ENCODE measurements at regions not wholly inside any gene's neighbourhood (a gene's known extent, or its start where the extent isn't known, plus 50 kb on each side); places are given as distances from the start of the nearest gene placed in this dataset.
"Not testable (repeated sequence)": the region's sequence is repeated elsewhere in the genome, so short reads cannot be mapped to it uniquely, and the experiment has no call there.

DNA sequence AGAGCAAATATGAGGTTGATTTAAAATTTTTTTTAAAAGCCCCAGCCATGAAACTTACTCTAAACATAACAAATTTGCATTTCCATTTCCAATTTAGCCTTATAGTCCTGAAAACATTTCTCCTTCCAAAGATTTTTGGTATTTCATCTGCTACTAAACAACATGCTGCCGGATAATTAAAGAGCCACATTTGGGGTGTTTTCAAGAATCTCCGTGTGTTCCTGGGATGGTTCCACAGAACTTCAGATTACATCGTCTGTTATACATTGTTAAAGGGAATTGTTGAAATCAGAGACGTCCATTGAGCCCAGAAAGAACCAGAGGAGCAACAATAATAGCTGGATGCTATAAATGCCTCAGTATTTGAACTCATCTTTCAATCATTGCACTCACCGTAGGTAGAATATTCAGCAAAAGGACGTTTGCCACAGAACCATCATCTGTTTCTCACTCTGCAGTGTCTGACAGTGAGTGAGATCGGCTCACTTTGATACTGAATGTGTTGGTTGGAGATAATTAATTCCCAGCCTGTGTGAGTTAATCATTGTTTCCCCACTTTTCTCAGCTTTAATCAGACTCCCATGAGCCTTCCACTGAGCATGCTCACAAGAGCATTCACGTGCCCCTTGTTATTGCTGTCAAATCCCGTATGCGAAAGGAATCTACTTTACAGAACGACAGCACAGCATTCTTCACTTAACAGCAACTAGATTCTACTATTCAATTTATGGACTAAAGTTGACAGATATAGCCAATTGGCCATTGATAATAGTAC, 128.4 kb upstream of the PALS2 start:
- H3K36me3 Mint-ChIP-seq = no peaks in the 10 kb centered on the region
- no peaks in the 10 kb centered on the region for H3K9me3 ChIP-seq
- CTCF ChIA-PET = interaction anchor here in 1 of 2 donors (0.7 kb wide), 1 partner anchor 158 kb away, joined by 3 read pairs; no protein-coding TSS in a partner anchor
- no peak for DNase-seq
- no peaks in the 10 kb centered on the region for H3K36me3 ChIP-seq (ENCODE audit: control insufficient read depth in 2 of 2, extremely low read depth in 1 of 2, insufficient read depth in 1 of 2, low read length in 1 of 2)
- H3K4me1 Mint-ChIP-seq = peaks cover 0 to 16% (median 2%) of the 10 kb centered on the region in 3 donors
- H3K27me3 Mint-ChIP-seq = peaks cover 0 to 13% of the 10 kb centered on the region in 2 donors
- H3K27ac Mint-ChIP-seq = no peak overlapping the region
- no peak overlapping the region for H3K4me3 Mint-ChIP-seq
- no peak overlapping the region for H3K4me3 ChIP-seq (ENCODE audit: control insufficient read depth in 1 of 2, extremely low read depth in 1 of 2, low read length in 1 of 2)
- H3K9me3 Mint-ChIP-seq = no peaks in the 10 kb centered on the region
- no peak for ATAC-seq (replicated peaks in 1 of 4)
- no peaks in the 10 kb centered on the region for H3K27me3 ChIP-seq (replicated peaks in 1 of 2; ENCODE audit: control insufficient read depth in 2 of 2, extremely low read depth in 1 of 2, insufficient read depth in 2 of 2, low read length in 1 of 2)
- 89% methylated on average over 5 of the region's 11 CpGs for WGBS (ENCODE audit: insufficient coverage)
- H3K27ac ChIP-seq (ENCODE audit: low read length) = no peak overlapping the region
- H3K4me1 ChIP-seq (ENCODE audit: control insufficient read depth in 1 of 2, extremely low read depth in 1 of 2, insufficient read depth in 2 of 2, low read length in 2 of 2) = peaks cover 4 to 5% of the 10 kb centered on the region in 2 experiments
- POLR2A ChIA-PET = no interaction called here

DNA sequence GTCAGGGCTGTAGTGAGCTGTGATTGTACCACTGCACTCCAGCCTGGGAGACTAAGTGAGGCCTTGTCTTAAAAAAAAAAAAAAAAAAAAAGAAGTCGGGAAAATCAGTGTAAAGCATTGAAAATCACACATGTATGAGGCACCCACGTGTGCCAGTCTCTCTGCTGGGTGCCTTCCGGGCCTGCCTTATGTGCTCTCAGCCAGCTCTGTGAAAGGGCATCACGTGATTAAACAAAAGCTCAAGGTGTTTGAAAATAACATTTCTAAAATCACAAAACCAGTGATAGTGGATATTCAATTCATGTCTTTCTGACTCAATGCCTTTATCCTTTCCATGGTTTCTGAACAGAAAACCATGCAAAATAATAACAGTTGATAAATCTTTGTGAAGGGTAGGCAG, 125.2 kb upstream of the PALS2 start:
- H3K4me1 Mint-ChIP-seq = peaks cover 0 to 3% (median 0%) of the 10 kb centered on the region in 3 donors
- Histone ChIP-seq H3K4me3 (ENCODE audit: control insufficient read depth in 1 of 2, extremely low read depth in 1 of 2, low read length in 1 of 2) (no peak overlapping the region), H3K9me3 (no peaks in the 10 kb centered on the region), H3K36me3 (ENCODE audit: control insufficient read depth in 2 of 2, extremely low read depth in 1 of 2, insufficient read depth in 1 of 2, low read length in 1 of 2) (no peaks in the 10 kb centered on the region), H3K27me3 (replicated peaks in 1 of 2; ENCODE audit: control insufficient read depth in 2 of 2, extremely low read depth in 1 of 2, insufficient read depth in 2 of 2, low read length in 1 of 2) (peaks cover 0 to 2% of the 10 kb centered on the region in 2 experiments), H3K4me1 (ENCODE audit: control insufficient read depth in 1 of 2, extremely low read depth in 1 of 2, insufficient read depth in 2 of 2, low read length in 2 of 2) (no peaks in the 10 kb centered on the region), H3K27ac (ENCODE audit: low read length) (no peak overlapping the region)
- CTCF ChIA-PET = no interaction called here
- no peaks in the 10 kb centered on the region for H3K36me3 Mint-ChIP-seq
- no peak for ATAC-seq (replicated peaks in 1 of 4)
- H3K27me3 Mint-ChIP-seq = peaks cover 4 to 13% of the 10 kb centered on the region in 2 donors
- WGBS (ENCODE audit: insufficient coverage) = 83% methylated on average over 2 of the region's 4 CpGs
- POLR2A ChIA-PET = no interaction called here
- DNase-seq = no peak
- H3K4me3 Mint-ChIP-seq = no peak overlapping the region
- no peaks in the 10 kb centered on the region for H3K9me3 Mint-ChIP-seq
- H3K27ac Mint-ChIP-seq = no peak overlapping the region

DNA sequence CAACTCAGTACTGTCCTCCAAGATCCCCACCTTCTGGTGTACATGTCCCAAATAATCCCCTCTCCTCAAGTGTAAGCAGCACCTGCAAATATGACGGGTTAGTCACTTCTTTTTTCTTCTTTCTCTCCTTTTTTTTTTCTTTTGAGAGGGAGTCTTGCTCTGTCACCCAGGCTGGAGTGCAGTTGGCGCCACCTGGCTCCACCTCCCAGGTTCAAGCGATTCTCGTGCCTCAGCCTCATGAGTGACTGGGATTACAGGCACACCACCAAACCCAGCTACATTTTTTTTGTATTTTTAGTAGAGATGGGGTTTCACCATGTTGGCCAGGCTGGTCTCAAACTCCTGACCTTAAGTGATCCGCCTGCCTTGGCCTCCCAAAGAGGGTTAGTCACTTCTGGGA, 123.8 kb upstream of the PALS2 start:
- H3K36me3 Mint-ChIP-seq; H3K27ac ChIP-seq (ENCODE audit: low read length); H3K36me3 ChIP-seq (ENCODE audit: control insufficient read depth in 2 of 2, extremely low read depth in 1 of 2, insufficient read depth in 1 of 2, low read length in 1 of 2); H3K4me3 Mint-ChIP-seq; ATAC-seq (replicated peaks in 1 of 4); DNase-seq; POLR2A ChIA-PET; H3K9me3 ChIP-seq; CTCF ChIA-PET; H3K4me1 ChIP-seq (ENCODE audit: control insufficient read depth in 1 of 2, extremely low read depth in 1 of 2, insufficient read depth in 2 of 2, low read length in 2 of 2); H3K4me1 Mint-ChIP-seq; H3K27me3 ChIP-seq (replicated peaks in 1 of 2; ENCODE audit: control insufficient read depth in 2 of 2, extremely low read depth in 1 of 2, insufficient read depth in 2 of 2, low read length in 1 of 2); H3K9me3 Mint-ChIP-seq; H3K4me3 ChIP-seq (ENCODE audit: control insufficient read depth in 1 of 2, extremely low read depth in 1 of 2, low read length in 1 of 2); H3K27ac Mint-ChIP-seq: not testable (repeated sequence)
- WGBS (ENCODE audit: insufficient coverage) = 60% methylated on average over 1 of the region's 5 CpGs
- peaks cover 7 to 13% of the 10 kb centered on the region in 2 donors for H3K27me3 Mint-ChIP-seq

DNA sequence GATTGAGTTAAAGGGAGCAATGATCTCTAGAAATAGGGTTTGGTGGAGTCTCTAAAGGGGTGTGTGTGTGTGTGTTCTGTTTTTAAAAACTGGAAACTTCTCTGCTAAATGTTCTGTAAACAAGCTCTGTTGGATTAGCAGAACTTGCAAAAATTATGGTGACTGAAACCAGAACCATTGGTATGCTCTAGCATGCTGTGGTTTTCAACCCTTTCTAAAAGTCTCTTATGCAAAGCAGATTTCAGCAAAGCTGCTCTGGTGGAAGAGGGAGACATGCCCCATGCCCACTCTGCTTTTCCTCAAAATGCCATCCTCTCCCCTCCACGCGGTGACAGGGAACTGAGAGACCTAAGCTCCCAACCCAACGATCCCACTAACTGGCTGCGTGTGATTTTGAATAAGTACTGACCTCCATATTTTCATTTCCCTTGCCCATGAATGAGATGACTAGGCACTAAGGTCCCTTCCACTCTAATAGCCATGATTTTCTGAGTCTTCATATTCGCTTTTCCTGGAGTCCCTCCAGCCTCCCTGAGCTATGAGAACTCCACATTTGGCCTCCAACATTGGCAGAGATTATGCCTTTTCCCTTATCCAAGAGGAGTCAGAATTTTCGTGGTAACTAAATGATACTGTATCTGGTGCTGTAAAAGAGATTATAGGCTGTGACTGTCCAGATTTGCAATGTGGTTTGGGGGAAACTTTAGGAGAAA, 117.3 kb upstream of the PALS2 start:
- CTCF ChIA-PET = interaction anchor here in 1 of 2 donors (0.7 kb wide), 1 partner anchor 57 kb away, joined by 9 read pairs; no protein-coding TSS in a partner anchor

DNA sequence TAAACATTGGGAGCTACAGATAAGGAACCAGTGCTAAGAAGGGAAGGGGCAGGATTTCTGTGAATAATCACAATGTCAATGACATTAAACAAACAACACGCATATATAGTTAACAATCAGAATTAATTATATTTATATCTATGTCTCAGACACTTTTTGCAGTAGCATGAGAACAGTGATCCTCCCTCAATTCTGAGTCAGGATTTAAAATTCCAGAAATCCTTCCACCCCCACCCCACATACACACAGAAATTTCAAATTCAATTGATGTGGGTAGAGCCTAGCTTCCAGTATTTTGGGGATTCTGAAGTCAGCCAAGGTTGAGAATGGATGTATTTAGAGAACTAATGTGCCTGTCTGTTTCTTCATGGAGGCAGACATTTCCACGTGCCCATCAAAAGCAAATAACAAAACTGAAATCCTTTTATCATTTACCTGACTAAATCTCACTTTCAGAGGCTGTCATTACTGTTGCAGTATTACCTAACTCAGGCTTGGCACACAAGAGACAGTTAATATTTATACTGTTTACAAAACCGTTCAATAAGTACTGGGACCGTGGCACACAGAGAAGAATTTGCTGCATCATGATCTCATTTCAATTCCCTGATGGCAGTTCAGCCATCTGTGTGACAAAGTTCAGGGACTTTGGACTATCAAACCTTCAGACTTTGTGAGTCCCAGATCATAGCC, 116.6 kb upstream of the PALS2 start:
- Mint-ChIP-seq H3K4me3 (no peak overlapping the region), H3K4me1 (no peaks in the 10 kb centered on the region), H3K27me3 (peaks cover 6 to 10% of the 10 kb centered on the region in 2 donors), H3K27ac (no peak overlapping the region), H3K9me3 (no peaks in the 10 kb centered on the region), H3K36me3 (no peaks in the 10 kb centered on the region)
- 46% methylated on average over 2 of the region's 4 CpGs for WGBS (ENCODE audit: insufficient coverage)
- Histone ChIP-seq H3K27me3 (replicated peaks in 1 of 2; ENCODE audit: control insufficient read depth in 2 of 2, extremely low read depth in 1 of 2, insufficient read depth in 2 of 2, low read length in 1 of 2) (peaks cover 0 to 5% of the 10 kb centered on the region in 2 experiments), H3K27ac (ENCODE audit: low read length) (no peak overlapping the region), H3K36me3 (ENCODE audit: control insufficient read depth in 2 of 2, extremely low read depth in 1 of 2, insufficient read depth in 1 of 2, low read length in 1 of 2) (no peaks in the 10 kb centered on the region), H3K9me3 (no peaks in the 10 kb centered on the region), H3K4me3 (ENCODE audit: control insufficient read depth in 1 of 2, extremely low read depth in 1 of 2, low read length in 1 of 2) (no peak overlapping the region), H3K4me1 (ENCODE audit: control insufficient read depth in 1 of 2, extremely low read depth in 1 of 2, insufficient read depth in 2 of 2, low read length in 2 of 2) (no peaks in the 10 kb centered on the region)
- no peak for DNase-seq
- ChIA-PET CTCF (interaction anchor here in 1 of 2 donors (0.7 kb wide), 1 partner anchor 113 kb away, joined by 3 read pairs; no protein-coding TSS in a partner anchor), POLR2A (no interaction called here)
- ATAC-seq (replicated peaks in 1 of 4) = no peak

More for the DNA sequence above, 117.3 kb upstream of the PALS2 start:
- POLR2A ChIA-PET = no interaction called here
- DNase-seq (no peak), ATAC-seq (replicated peaks in 1 of 4) (no peak)
- peaks cover 6 to 13% of the 10 kb centered on the region in 2 donors for H3K27me3 Mint-ChIP-seq
- Histone ChIP-seq H3K9me3 (no peaks in the 10 kb centered on the region), H3K27ac (ENCODE audit: low read length) (no peak overlapping the region), H3K4me1 (ENCODE audit: control insufficient read depth in 1 of 2, extremely low read depth in 1 of 2, insufficient read depth in 2 of 2, low read length in 2 of 2) (no peaks in the 10 kb centered on the region), H3K27me3 (replicated peaks in 1 of 2; ENCODE audit: control insufficient read depth in 2 of 2, extremely low read depth in 1 of 2, insufficient read depth in 2 of 2, low read length in 1 of 2) (peaks cover 0 to 5% of the 10 kb centered on the region in 2 experiments), H3K36me3 (ENCODE audit: control insufficient read depth in 2 of 2, extremely low read depth in 1 of 2, insufficient read depth in 1 of 2, low read length in 1 of 2) (no peaks in the 10 kb centered on the region), H3K4me3 (ENCODE audit: control insufficient read depth in 1 of 2, extremely low read depth in 1 of 2, low read length in 1 of 2) (no peak overlapping the region)
- no peaks in the 10 kb centered on the region for H3K9me3 Mint-ChIP-seq
- no peaks in the 10 kb centered on the region for H3K36me3 Mint-ChIP-seq
- no peak overlapping the region for H3K27ac Mint-ChIP-seq
- WGBS (ENCODE audit: insufficient coverage) = 82% methylated on average over 5 of the region's 6 CpGs
- H3K4me3 Mint-ChIP-seq = no peak overlapping the region
- H3K4me1 Mint-ChIP-seq = no peaks in the 10 kb centered on the region

DNA sequence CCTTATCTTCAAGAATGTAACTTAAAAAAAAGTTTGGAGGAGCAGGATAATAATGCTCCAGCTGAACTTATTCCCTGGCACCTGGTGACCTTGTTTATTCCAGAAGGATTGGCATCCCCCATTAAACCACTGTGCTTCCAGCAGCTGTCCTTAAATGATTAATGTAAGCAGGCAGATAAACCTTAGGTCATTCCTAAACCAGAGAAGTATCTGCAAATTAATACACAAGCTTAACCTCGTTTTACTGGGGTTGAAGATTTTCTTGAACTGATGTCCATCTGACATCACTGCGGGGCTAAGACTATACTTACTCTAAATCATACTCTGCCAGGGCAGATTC, 116.1 kb upstream of the PALS2 start:
- Histone ChIP-seq H3K27me3 (replicated peaks in 1 of 2; ENCODE audit: control insufficient read depth in 2 of 2, extremely low read depth in 1 of 2, insufficient read depth in 2 of 2, low read length in 1 of 2) (peaks cover 0 to 5% of the 10 kb centered on the region in 2 experiments), H3K4me3 (ENCODE audit: control insufficient read depth in 1 of 2, extremely low read depth in 1 of 2, low read length in 1 of 2) (no peak overlapping the region), H3K36me3 (ENCODE audit: control insufficient read depth in 2 of 2, extremely low read depth in 1 of 2, insufficient read depth in 1 of 2, low read length in 1 of 2) (no peaks in the 10 kb centered on the region), H3K27ac (ENCODE audit: low read length) (no peak overlapping the region), H3K4me1 (ENCODE audit: control insufficient read depth in 1 of 2, extremely low read depth in 1 of 2, insufficient read depth in 2 of 2, low read length in 2 of 2) (no peaks in the 10 kb centered on the region), H3K9me3 (no peaks in the 10 kb centered on the region)
- no peak overlapping the region for H3K4me3 Mint-ChIP-seq
- ChIA-PET POLR2A (no interaction called here), CTCF (interaction anchor here in 1 of 2 donors (0.7 kb wide), 1 partner anchor 113 kb away, joined by 3 read pairs; no protein-coding TSS in a partner anchor)
- ATAC-seq (replicated peaks in 1 of 4) = no peak
- no CpG with 5 or more reads among the region's 2 CpGs for WGBS (ENCODE audit: insufficient coverage)
- no peaks in the 10 kb centered on the region for H3K36me3 Mint-ChIP-seq
- H3K27me3 Mint-ChIP-seq = peaks cover 6 to 9% of the 10 kb centered on the region in 2 donors
- no peaks in the 10 kb centered on the region for H3K4me1 Mint-ChIP-seq
- no peak for DNase-seq
- H3K9me3 Mint-ChIP-seq = no peaks in the 10 kb centered on the region
- no peak overlapping the region for H3K27ac Mint-ChIP-seq

All from T-cell (primary cell).